Jurkat, Clone E6-1 (cell line): ENCODE measurements at regions not wholly inside any gene's neighbourhood (a gene's known extent, or its start where the extent isn't known, plus 50 kb on each side); places are given as distances from the start of the nearest gene placed in this dataset.

Experiments used
- DNase-seq: peaks from one replicate; pipeline ENCODE4 v3.0.0-alpha.2; 2011; ENCODE audit warnings: low read depth, low spot score
- H3K4me3 ChIP-seq: 2 replicates; pipeline ENCODE4 v1.5.1; 2011; ENCODE audit warnings: mild to moderate bottlenecking, low read length, control low read depth, moderate library complexity

DNA sequence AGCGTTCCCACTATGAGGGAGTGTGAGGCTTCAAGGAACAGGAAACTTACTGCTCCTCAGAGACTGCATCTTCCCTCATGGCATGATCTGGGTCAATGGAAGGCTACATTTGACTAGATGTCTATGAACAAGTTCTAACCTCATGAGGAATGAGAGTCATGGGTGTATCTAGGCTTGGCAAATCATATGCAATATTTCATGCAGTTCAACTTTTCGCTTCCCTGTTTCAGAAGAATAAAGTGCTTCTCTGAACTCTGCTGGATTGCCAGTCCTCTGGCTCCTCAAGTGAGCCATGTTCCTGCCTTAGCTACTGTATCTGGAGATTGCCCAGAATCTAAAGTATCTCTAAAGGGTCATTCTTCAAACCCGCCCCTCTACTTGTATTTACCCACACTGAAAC lies 54.3 kb upstream of the SEMA3A start:
- DNase-seq: no peak
- no peak overlapping the region for H3K4me3 ChIP-seq

DNA sequence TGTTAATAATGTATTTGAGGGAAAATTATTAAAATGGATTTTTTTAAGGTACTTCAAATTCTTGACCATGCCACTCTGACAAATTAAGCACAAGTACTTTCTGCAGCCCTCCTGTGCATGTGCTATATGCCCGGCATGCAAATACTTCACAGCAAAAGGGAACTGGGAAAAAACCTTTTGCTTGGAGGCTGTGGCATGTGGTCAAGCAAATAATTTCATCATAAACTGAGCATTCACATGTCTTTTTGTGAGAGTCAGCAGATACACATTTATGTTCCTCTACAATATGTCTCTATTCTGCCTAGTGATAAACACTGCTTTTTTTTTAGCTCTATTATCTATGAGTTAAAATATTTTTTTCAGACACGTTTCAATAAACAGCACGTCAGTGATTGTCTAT lies 53.7 kb upstream of the SEMA3A start:
- DNase-seq: no peak
- no peak overlapping the region for H3K4me3 ChIP-seq

DNA sequence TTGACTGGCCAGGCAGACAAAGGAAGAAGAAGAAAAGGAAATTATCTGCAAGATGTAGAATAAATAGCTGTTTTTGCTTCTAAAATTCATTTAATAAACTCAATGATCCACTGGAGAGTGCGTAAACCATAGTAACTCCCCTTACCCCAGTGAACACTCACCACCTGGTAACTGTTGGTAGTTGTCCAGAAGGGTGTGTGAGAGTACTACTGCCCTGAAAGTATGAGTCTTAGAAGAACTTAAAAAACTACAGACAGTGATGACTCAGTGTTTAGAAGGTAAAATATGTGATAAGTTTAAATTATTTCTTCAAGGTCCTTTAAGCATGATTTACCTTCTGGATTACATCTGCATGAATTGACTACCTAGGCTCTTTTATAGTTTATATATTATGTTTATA lies 53.0 kb upstream of the SEMA3A start:
- DNase-seq: no peak
- H3K4me3 ChIP-seq: no peak overlapping the region

DNA sequence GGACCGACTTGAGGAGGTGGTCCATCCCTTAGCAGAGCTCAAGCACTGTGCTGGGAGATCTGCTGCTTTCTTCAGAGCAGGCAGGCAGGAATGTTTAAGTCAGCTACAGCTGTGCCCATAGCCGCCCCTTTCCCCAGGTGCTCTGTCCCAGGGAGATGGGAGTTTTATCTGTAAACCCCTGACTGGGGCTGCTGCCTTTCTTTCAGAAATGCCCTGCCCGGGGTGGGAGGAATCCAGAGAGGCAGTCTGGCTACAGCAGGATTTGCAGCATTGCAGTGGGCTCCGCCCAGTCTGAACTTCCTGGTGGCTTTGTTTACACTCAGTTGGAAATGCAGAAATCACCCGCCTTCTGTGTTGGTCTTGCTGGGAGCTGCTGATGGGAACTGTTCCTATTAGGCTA lies 51.2 kb upstream of the SEMA3A start:
- no peak for DNase-seq
- H3K4me3 ChIP-seq: no peak overlapping the region
